Activated naive CD8-positive, alpha-beta T cell treated with anti-CD3 and anti-CD28 coated beads, Interleukin-2, amount 50 U/mL, for 24 hours (primary cell): ENCODE measurements at regions not wholly inside any gene's neighbourhood (a gene's known extent, or its start where the extent isn't known, plus 50 kb on each side); places are given as distances from the start of the nearest gene placed in this dataset.

Source experiments
- ATAC-seq: fragments of 150-1000 bp; cut with Tn5 transposase; one replicate; pipeline ENCODE4 v1.10.0; 2021
- DNase-seq: peaks from one replicate; pipeline ENCODE4 v3.0.0; 2021
- H3K27ac Mint-ChIP-seq: one replicate; pipeline ENCODE4 v1.8.0; 2021; ENCODE audit warnings: mild to moderate bottlenecking, mixed read lengths
- H3K27me3 Mint-ChIP-seq: one replicate; pipeline ENCODE4 v1.8.0; 2021; ENCODE audit warnings: mixed read lengths
- H3K36me3 Mint-ChIP-seq: one replicate; pipeline ENCODE4 v1.8.0; 2021; ENCODE audit warnings: low read depth, mixed read lengths
- H3K4me1 Mint-ChIP-seq: one replicate; pipeline ENCODE4 v1.8.0; 2021; ENCODE audit warnings: mixed read lengths
- H3K4me3 Mint-ChIP-seq: one replicate; pipeline ENCODE4 v1.8.0; 2021; ENCODE audit warnings: mild to moderate bottlenecking, moderate library complexity, mixed read lengths
- H3K9me3 Mint-ChIP-seq: one replicate; pipeline ENCODE4 v1.8.0; 2021; ENCODE audit warnings: mixed read lengths

DNA sequence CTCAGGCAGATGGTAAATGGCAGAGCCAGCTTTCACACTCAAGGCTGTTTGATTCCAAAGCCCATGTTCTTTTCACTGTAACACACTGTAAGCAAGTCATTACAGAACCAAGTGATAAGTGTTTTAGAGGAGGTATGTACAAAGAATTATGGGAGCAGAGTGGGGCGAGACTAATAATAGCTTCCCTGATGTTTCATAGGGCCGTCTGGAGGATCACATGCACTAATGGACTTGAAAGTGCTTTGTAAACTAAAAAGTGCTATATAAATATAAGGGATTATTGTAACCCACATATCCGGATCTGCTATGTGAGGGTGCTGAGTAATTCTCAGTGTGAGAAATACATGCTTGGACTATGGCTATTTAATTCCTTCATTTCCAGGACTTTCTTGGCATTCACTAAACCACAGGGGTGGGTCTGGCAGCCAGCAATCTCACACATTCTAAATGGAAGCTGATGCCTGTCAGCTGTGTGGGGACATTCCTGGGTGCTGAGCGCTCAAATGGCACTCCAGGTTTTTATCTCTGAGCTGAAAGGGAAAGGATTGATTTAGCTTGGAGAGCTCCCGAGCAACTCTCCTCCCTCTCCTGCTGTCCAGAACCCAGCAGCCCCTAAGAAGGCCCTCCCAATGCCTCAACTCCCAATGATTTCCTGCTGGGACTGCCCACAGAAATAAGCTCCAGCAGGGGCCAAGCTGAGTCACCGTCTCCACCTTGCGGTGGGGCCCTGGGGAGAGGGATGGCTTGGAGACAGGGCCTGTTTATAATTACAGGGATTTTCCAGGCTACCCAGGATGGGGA lies 222.8 kb downstream of the SOX11 start:
- H3K9me3 Mint-ChIP-seq, result peaks cover 10% of the 10 kb centered on the region
- H3K4me1 Mint-ChIP-seq, result no peaks in the 10 kb centered on the region

DNA sequence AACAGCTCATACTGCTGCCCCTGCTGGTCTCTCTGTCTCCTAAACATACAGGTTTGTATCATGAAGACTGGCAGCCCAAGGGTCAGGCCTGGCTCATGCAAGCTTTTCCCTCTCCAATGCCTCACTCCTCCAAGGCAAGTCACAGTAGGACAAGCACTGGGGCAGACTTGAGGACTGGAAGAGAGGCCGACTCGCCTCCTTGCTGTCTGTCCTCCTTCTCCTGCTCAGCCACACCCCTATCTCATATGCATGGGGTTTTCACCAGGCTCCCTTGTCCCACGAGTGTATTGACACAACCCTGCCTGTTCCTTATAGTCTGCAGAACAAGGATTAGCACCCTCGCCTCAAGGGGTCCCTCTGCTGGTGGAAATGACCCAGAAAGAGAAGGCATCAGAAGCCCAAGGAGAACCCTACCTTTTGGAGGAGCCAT lies 223.7 kb downstream of the SOX11 start:
- H3K27ac Mint-ChIP-seq, result no peak overlapping the region
- peaks cover 10% of the 10 kb centered on the region for H3K9me3 Mint-ChIP-seq
- H3K36me3 Mint-ChIP-seq, result no peaks in the 10 kb centered on the region
- DNase-seq (peak; percentile 14), ATAC-seq (no peak)
- H3K4me3 Mint-ChIP-seq, result no peak overlapping the region
- H3K4me1 Mint-ChIP-seq, result no peaks in the 10 kb centered on the region
- H3K27me3 Mint-ChIP-seq, result no peaks in the 10 kb centered on the region

More for the DNA sequence above, 222.8 kb downstream of the SOX11 start:
- Mint-ChIP-seq H3K27me3 (no peaks in the 10 kb centered on the region), H3K27ac (no peak overlapping the region), H3K36me3 (no peaks in the 10 kb centered on the region), H3K4me3 (no peak overlapping the region)
- ATAC-seq (no peak), DNase-seq (no peak)

DNA sequence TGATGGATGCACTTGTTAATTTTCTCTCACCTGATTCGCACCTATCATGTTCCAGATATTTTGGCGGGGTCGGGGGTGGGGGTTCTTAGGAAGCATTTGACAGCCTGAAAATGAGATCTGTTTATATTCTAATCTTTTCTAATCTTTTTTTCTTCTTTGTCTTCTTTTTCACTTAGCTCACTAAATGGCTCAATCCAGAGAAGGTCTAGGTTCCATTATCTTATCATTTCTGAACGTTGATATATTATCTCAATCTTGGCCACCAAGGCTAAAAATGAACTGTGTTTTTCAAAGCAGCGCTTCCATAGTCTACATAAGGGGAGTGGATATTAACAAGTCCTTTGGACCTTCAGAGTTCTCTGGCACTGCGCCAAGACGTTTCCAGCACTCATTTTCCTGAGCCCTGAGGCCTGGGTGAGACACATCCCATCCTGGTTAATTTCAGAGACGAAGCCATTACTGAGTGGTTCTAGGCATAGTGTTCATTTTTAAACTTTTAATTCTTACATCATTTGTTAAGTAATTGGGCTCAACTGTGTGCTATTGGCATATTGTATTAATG lies 229.0 kb downstream of the SOX11 start:
- peaks cover 15% of the 10 kb centered on the region for H3K9me3 Mint-ChIP-seq

DNA sequence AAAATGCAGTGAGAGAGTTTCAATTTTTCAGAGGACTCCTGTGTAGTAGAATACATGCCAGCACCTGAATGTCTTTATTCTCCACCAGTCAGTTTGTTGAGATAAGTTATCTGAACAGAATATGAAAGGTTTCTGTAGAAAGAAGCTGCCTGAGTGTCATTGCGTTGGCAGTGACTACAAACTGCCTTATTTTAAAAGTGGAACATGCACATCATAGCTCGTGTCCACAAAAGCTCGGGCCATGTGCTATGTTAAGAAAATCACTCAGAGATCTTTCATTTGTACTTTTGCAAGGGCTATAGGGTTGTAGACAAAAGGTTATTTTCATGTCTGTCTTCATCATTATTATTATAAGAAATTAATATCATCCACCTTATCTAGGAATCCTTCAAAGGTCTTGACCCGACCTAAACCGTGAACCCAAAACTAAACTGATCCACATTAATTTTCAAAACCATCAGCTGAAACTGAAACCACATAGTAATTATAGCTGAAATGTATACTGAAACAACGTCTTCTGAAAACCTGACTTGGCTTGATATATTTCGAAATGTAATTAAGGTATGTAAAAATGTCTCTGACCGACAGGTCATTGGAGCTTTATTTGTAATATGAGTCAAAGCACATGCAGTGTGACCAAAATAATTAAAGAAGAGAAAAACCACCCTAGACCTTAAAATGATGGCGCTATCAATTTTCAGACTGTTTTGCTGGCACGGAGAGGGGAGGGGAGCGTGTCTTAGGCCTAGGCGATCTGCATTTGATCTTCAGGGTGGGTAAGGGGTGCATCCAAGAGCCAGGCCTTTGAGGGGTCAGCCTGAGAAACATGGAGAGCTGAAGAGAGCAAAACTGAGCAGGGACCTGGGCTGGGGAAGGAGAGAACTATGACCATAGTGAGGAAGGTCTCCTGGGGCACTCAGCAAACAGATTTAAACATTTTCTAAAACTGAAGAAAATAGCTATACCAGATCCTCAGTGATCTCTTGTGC lies 232.1 kb downstream of the SOX11 start:
- H3K27me3 Mint-ChIP-seq, result no peaks in the 10 kb centered on the region
- peaks cover 15% of the 10 kb centered on the region for H3K9me3 Mint-ChIP-seq
- H3K4me3 Mint-ChIP-seq, result no peak overlapping the region
- H3K36me3 Mint-ChIP-seq, result no peaks in the 10 kb centered on the region
- no peak for DNase-seq
- no peaks in the 10 kb centered on the region for H3K4me1 Mint-ChIP-seq
- no peak for ATAC-seq
- no peak overlapping the region for H3K27ac Mint-ChIP-seq

More for the DNA sequence above, 229.0 kb downstream of the SOX11 start:
- no peak overlapping the region for H3K27ac Mint-ChIP-seq
- no peak overlapping the region for H3K4me3 Mint-ChIP-seq
- no peaks in the 10 kb centered on the region for H3K27me3 Mint-ChIP-seq
- ATAC-seq (no peak), DNase-seq (no peak)
- no peaks in the 10 kb centered on the region for H3K4me1 Mint-ChIP-seq
- no peaks in the 10 kb centered on the region for H3K36me3 Mint-ChIP-seq

DNA sequence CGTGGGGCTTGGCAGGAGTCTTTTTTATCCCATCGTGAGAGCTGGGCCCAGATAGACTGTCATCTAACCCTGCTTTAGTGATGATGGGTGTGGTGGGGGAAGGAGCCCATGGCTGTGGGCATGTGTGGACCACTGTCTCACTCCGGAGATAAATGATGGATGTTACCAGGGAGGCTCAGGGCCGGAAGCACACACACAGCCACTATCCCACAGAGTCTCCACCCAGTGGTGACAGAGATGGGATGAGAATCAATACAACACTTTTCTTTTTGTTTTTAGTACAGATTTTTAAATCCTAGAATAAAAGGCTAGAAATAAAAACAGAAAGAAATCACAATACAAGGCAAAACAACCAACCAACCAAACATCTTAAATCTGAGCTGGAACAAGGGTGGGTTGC lies 233.4 kb downstream of the SOX11 start:
- Mint-ChIP-seq H3K9me3 (peaks cover 9% of the 10 kb centered on the region), H3K36me3 (no peaks in the 10 kb centered on the region), H3K4me1 (no peaks in the 10 kb centered on the region), H3K4me3 (no peak overlapping the region), H3K27ac (no peak overlapping the region), H3K27me3 (no peaks in the 10 kb centered on the region)
- ATAC-seq (no peak), DNase-seq (no peak)

DNA sequence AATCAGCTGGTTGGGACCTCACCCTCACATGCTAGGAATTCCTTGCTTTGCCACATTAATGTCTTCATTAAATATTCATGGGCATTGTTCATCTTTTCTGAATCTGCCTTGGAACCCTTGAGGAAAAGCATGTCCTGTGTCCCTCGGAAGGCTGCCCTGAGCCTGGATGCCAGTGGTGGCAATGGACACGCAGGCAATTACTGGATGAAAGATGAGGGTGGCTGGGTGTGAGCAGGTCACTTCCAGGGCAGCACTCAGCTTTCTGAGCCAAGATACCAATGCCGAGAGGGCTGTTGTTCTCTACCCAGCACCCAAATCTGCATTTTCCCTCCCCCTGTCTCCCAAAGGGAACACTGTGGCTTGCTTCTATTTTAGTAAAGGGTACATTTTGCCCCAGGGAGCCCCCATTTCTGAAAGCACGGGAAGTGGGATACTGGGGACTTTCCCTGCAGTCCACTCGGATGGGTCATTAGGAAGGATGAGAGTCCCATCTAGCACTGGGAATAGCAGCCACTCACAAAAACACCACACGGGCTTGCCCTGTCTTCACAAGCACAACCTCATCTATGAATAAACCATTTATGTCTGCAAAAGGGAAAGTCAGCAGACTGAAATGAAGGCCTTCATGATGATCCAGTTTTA lies 234.8 kb downstream of the SOX11 start:
- no peak for DNase-seq
- no peak overlapping the region for H3K4me3 Mint-ChIP-seq
- H3K36me3 Mint-ChIP-seq, result no peaks in the 10 kb centered on the region
- H3K27me3 Mint-ChIP-seq, result no peaks in the 10 kb centered on the region
- peaks cover 4% of the 10 kb centered on the region for H3K9me3 Mint-ChIP-seq
- ATAC-seq, result no peak
- H3K27ac Mint-ChIP-seq, result no peak overlapping the region
- H3K4me1 Mint-ChIP-seq, result no peaks in the 10 kb centered on the region

DNA sequence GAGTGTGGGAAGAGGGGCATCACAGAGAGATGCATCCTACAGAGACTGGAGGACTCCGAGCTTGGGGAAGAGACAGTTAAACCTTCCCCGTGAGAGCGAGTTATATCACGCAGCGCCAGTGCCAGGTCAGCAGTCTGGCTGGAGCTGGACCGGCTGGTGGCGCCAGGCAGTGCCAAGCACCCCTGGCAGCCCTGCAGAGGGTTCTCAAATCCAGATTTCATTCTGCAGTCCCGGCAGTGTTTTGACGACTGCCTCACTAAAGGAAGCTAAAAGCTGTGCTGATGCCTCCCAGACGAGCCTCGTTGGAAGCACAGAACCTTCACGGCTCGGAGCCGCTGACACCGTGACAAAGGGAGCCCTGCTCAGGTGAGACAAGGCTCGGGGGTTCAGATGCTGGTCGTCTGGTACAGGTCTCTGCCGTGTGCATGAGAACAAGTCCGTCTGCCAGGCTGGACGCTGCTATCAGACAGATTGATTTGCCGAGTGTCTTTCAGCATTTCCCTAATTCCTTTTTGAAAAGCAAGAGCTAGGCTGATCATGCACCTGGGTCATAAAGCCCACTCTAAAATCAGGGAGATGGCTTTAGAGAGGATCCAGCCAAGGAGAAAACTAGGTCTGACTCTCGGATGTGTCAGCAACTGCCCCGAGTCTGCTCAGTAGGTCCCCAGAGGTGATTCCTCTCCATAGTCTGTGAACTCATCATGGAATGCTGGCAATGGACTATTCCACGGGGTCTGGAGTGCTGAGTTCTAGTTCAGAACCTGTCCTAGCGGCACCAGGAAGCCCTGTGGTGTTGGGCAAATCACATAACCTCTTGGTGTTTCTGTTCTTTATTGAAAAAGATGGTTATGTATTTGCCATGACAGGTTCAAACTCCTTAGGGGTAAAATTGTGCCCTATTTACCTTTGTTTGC lies 240.6 kb downstream of the SOX11 start:
- Mint-ChIP-seq H3K27ac (no peak overlapping the region), H3K27me3 (no peaks in the 10 kb centered on the region), H3K9me3 (peaks cover 8% of the 10 kb centered on the region), H3K36me3 (no peaks in the 10 kb centered on the region), H3K4me1 (no peaks in the 10 kb centered on the region), H3K4me3 (no peak overlapping the region)
- DNase-seq (no peak), ATAC-seq (no peak)

DNA sequence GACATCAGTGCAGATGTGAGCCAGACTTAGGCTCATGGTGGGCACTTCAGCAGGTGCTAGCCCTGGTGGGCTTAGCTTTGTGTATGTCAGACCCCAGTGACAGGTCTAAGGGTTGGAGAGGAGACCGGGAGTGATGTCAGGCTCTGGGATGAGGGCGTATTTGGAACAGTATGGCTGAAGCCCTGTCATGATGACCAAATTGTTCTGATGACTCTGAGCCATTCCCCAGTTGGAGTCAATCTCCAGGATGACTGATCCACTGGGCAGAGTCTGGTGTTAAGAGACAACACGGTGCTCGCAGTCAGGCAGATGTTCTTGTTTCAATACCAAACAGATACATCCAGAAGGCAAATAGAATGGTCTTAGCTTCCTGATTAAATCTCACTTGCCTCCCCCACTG lies 241.5 kb downstream of the SOX11 start:
- Mint-ChIP-seq H3K4me3 (no peak overlapping the region), H3K27ac (no peak overlapping the region), H3K36me3 (no peaks in the 10 kb centered on the region), H3K9me3 (peaks cover 8% of the 10 kb centered on the region), H3K4me1 (no peaks in the 10 kb centered on the region), H3K27me3 (no peaks in the 10 kb centered on the region)
- DNase-seq (no peak), ATAC-seq (no peak)

DNA sequence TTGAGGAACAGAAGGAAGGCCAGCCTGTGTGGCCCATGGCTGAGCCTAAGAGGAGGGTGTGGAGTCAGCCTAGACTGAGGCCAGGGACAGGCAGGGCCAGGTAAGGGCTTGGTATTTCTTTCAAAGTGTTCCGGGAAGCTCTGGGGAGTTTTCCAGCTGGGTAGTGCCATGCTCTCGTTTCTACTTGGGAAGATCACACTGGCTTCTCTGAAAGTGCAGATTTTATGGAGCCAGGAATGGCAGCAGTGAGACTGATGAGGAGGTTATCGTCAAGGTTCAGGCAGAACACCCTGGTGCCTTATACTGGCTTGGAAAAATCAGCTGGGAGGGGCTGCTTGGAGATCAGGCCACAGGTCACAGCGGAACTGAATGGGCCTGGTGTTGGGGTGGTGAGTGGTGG lies 245.1 kb downstream of the SOX11 start:
- Mint-ChIP-seq H3K27ac (no peak overlapping the region), H3K36me3 (no peaks in the 10 kb centered on the region), H3K4me3 (no peak overlapping the region), H3K27me3 (no peaks in the 10 kb centered on the region), H3K9me3 (peaks cover 8% of the 10 kb centered on the region), H3K4me1 (no peaks in the 10 kb centered on the region)
- no peak for DNase-seq
- no peak for ATAC-seq

DNA sequence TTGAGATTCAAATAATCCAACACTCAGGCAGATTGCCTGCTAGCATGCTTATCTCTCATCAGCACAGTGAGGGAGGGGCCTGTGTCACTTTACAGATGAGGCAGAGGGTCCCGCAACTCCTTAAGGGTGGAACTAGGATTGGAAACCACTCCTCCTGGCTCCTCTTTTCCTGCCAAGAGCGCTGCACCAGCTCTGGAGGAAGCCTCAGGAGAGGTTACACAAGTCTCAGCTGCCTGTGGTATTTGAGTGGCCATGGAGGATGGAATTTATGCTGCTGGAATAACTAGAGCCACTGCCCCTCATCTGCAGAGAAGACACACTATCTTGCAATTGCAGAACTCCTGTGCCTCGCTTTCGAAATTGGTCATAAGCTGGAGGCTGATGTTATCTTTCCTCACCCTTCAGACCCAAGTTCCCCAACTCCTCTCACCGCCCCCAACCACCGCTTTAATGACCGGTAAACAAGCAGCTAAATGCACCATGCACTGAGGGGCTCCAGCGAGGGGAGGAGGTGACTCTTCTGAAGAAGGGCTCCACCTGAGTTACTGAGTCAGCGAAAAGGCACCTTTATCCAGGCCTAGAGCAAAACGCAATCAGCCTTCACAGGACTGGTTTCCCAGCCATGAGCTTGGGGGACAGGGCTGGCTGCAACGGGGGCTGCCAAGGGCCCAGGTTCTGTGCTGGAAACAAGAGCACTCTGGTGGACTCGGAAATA lies 245.8 kb downstream of the SOX11 start:
- Mint-ChIP-seq H3K27me3 (no peaks in the 10 kb centered on the region), H3K4me1 (no peaks in the 10 kb centered on the region), H3K4me3 (no peak overlapping the region), H3K27ac (no peak overlapping the region), H3K9me3 (peaks cover 8% of the 10 kb centered on the region), H3K36me3 (no peaks in the 10 kb centered on the region)
- no peak for DNase-seq
- ATAC-seq, result no peak

DNA sequence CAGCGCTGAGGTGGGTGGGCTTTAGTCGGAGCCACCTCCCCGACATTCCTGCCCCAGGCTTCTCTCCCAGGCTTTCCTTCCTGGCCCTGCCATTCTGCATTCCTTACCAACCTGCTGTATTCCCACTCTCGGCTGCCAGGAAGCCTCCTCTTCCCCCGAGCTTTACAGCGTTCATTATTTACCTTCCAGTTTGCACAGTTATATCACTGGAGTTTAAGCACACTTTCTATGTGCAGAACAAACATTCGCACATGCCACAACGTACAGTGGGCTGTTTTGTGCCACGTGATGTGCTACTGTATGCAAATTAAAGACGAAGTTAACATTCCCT lies 246.3 kb downstream of the SOX11 start:
- H3K4me1 Mint-ChIP-seq, result no peaks in the 10 kb centered on the region
- H3K4me3 Mint-ChIP-seq, result no peak overlapping the region
- no peaks in the 10 kb centered on the region for H3K27me3 Mint-ChIP-seq
- no peak overlapping the region for H3K27ac Mint-ChIP-seq
- ATAC-seq (no peak), DNase-seq (no peak)
- H3K9me3 Mint-ChIP-seq, result peaks cover 8% of the 10 kb centered on the region
- no peaks in the 10 kb centered on the region for H3K36me3 Mint-ChIP-seq

DNA sequence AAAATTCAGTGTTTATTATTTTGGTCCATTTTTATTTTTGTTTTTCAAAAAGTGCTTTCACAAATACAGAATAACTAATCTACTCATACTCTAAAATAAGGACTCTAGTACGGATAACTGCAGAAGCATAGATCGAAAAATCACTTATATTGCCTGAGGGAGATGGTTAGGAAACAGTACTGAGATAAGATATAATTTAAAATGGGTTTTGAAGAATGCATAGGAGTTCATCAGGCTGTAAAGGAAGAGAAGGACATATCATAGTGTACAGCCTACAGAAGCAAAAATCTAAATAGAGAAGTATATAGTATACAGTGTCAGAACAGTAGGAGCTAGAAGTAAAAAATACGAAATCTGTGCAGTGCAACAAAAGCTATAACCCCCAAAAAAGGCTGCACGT lies 247.4 kb downstream of the SOX11 start:
- no peak for ATAC-seq
- H3K27ac Mint-ChIP-seq, result no peak overlapping the region
- H3K27me3 Mint-ChIP-seq, result no peaks in the 10 kb centered on the region
- DNase-seq, result no peak
- H3K4me3 Mint-ChIP-seq, result no peak overlapping the region
- no peaks in the 10 kb centered on the region for H3K4me1 Mint-ChIP-seq
- no peaks in the 10 kb centered on the region for H3K36me3 Mint-ChIP-seq
- H3K9me3 Mint-ChIP-seq, result peaks cover 8% of the 10 kb centered on the region
